IPS-NIHi7 (cell line): ENCODE measurements at regions not wholly inside any gene's neighbourhood (a gene's known extent, or its start where the extent isn't known, plus 50 kb on each side); places are given as distances from the start of the nearest gene placed in this dataset.

Experiments
- DNase-seq: peaks from one replicate; pipeline ENCODE4 v3.0.0; 2012; ENCODE audit warnings: mixed read lengths; ENCODE audit errors: extremely low spot score

GRCh38 chr5:2206293-2207108 is 323.8 kb upstream of the IRX4 start:
- DNase-seq = no peak

- no peak for DNase-seq
These were observed 323.0 kb upstream of the IRX4 start for GRCh38 chr5:2205596-2206226.

- no peak for DNase-seq
These were observed 322.5 kb upstream of the IRX4 start for GRCh38 chr5:2205185-2205585.

GRCh38 chr5:2204366-2205184 is 321.9 kb upstream of the IRX4 start:
- DNase-seq = no peak

DNA sequence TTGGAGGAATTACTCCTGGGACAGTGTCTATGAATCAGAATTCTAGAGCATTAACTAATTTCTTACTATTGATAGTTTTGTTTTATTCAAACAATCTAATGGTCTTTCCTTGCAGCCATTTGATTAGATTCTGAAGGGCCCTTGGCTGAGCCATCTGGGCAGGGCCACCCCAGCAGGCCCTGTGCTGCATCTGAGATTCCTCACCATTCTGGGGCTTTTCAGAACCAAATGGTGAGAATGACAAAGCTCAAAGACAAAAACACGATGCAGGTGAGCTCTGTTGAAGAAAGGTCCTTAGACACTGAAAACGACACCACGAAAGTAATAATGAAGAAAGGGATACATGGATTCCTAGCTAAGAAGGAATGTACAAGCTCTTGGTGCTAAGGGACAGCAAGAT is 321.0 kb upstream of the IRX4 start:
- DNase-seq = no peak

DNA sequence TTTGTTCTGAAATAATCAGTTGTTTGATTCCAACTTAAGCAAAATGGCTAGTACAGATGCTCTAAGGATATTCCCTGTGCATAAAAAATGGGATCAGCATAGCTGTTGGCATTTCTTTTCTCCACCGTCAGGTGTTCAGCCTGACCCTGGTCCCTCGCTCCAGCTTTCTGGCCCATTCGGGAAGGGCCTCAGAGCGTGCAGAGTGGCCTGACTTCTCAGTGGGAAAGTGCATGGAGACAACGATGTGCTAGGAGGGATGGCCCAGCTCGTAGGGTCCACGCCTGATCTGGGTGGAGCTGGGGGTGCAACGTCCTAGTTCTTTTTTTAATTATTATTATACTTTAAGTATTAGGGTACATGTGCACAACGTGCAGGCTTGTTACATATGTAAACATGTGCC is 319.1 kb upstream of the IRX4 start:
- no peak for DNase-seq

GRCh38 chr5:2201421-2201820 is 318.7 kb upstream of the IRX4 start:
- DNase-seq = no peak

GRCh38 chr5:2201011-2201410 is 318.3 kb upstream of the IRX4 start:
- DNase-seq = no peak

- DNase-seq = no peak
These were observed 317.7 kb upstream of the IRX4 start for GRCh38 chr5:2200261-2200950.

DNA sequence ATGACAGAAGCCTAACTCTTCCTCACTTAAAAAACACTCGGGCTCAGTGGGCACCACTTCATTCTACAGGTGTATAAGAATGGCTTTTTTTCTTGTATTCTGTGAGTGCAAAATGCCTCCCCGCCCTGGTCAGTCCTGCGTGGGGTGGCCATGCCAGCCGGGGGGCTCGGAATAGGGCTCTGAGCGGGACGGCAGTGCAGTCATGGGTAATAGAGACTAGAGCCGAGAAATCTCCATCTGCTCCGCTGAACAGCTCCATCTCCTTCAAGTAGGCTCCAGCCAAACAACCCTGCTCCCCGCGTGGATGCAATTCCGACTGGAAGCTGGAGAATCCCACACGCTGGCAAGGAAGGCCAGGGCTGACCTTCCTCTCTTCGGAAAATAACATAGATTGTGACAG is 317.0 kb upstream of the IRX4 start:
- DNase-seq = no peak

- DNase-seq = no peak
These were observed 314.4 kb upstream of the IRX4 start for GRCh38 chr5:2196989-2197619.

DNA sequence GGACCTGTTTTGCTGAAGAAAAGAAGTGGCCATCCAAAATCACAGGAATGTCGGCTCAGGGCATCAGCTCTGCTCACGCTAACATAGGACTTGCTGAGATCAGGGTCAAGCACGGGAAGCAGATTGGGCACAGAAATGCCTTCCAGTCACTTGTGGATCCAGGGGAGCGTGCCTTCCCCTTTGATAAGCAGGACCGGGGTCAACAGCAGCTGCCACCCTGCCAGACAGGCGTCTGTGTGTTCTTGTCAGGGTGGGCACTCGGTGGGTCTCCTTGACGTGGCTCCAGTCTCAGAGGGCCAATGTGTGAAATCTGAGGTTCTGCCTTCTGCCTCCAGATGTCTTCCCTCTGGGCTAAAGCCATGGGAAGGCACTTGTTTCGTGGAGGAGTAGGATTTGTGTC is 313.7 kb upstream of the IRX4 start:
- no peak for DNase-seq

- DNase-seq = no peak
These were observed 312.2 kb upstream of the IRX4 start for GRCh38 chr5:2194949-2195348.

GRCh38 chr5:2194236-2194555 is 311.5 kb upstream of the IRX4 start:
- no peak for DNase-seq

GRCh38 chr5:2193542-2194235 is 311.0 kb upstream of the IRX4 start:
- no peak for DNase-seq

- no peak for DNase-seq
These were observed 310.4 kb upstream of the IRX4 start for GRCh38 chr5:2193142-2193541.

DNA sequence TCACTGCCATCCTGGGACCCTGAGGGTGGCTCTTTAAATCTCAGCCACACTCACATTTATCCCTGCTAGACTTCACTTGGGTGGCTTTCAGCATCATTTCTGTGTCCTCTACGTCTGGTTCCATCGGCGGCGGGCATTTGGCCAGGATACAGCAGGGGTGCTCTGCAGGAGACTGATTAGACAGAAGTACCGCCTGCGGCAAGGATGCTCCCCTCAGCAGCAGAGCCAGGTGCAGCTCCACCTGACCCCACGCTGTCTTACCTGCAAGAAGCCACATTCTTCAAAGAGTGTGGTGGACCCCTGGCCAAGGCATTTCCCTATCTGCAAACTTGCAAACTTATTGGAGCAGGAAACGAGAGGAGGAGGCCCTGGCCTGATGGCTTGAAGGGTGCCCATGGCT is 309.8 kb upstream of the IRX4 start:
- no peak for DNase-seq

- no peak for DNase-seq
These were observed 309.2 kb upstream of the IRX4 start for GRCh38 chr5:2191972-2192371.

GRCh38 chr5:2190549-2190948 is 307.8 kb upstream of the IRX4 start:
- no peak for DNase-seq

DNA sequence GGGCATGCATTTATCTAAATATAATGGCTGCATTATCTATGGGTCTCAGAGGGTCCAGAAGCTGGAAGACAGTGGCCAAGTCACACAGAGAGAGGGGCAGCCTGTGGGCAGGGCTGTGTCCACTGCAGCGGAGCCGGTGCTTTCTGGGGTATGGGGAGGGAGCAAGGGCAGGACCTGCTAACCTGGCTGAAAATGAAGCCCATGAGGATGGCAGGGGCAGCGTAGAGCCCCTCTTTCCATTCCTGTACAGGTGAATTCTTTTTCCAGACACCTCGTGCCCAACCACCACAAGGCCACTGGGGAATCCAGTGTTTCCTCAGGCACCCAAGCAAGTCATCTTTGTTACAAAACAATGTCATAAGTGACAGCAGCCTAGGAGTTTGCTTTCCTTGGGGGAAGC is 305.9 kb upstream of the IRX4 start:
- no peak for DNase-seq

DNA sequence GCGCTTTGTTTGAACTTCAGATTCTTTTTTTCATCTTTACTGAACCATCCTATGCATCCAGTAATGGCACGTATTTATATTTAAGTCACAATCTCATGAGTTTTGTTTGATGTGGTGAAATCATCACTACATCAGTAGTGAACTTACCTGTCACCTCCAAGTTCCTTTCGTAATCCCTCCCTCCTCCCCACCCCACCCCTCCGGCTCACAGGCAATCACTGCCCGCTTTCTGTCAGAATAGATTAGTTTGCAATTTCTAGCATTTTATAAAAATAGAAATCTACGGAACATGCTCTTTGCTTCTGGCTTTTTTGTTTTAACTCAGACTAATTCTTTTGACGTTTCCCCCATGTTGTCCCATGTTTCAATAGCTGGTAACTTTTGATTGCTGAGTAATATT is 305.4 kb upstream of the IRX4 start:
- DNase-seq = no peak
